SK-N-MC (cell line): ENCODE measurements at regions not wholly inside any gene's neighbourhood (a gene's known extent, or its start where the extent isn't known, plus 50 kb on each side); places are given as distances from the start of the nearest gene placed in this dataset.

Experiments
- EZH2 ChIP-seq: fragments of 200-600 bp; sonication (generic); IDR thresholded peaks from one replicate; pipeline ENCODE4 v1.6.1; 2017; ENCODE audit warnings: antibody characterized with exemption
- FOXP2 ChIP-seq: optimal IDR thresholded peaks from 2 replicates; pipeline ENCODE3; 2011; ENCODE audit warnings: mild to moderate bottlenecking, moderate library complexity; ENCODE audit not compliant: insufficient read depth; ENCODE audit errors: extremely low read length, control extremely low read depth
- POLR2AphosphoS5 ChIP-seq: IDR thresholded peaks from 2 replicates; pipeline ENCODE4 v1.6.1; 2012; ENCODE audit warnings: mild to moderate bottlenecking, low read depth, low read length, borderline replicate concordance

GRCh38 chr13:33994826-33995502 is 177.0 kb downstream of the RFC3 start:
- TF ChIP-seq EZH2 (no peak), POLR2AphosphoS5 (no peak), FOXP2 (no peak)
